GM12891 (cell line): ENCODE measurements at regions not wholly inside any gene's neighbourhood (a gene's known extent, or its start where the extent isn't known, plus 50 kb on each side); places are given as distances from the start of the nearest gene placed in this dataset.

Experiments used
- PAX5 ChIP-seq: IDR thresholded peaks from 2 replicates; pipeline ENCODE4 v1.6.1; 2011; ENCODE audit warnings: low read length, moderate library complexity, mild to moderate bottlenecking; ENCODE audit not compliant: insufficient read depth, severe bottlenecking
- POLR2A ChIP-seq: IDR thresholded peaks from 2 replicates; pipeline ENCODE4 v1.6.1; 2011; ENCODE audit warnings: low read depth, low read length, control low read depth
- POLR2AphosphoS5 ChIP-seq: IDR thresholded peaks from 2 replicates; pipeline ENCODE4 v1.6.1; 2011; ENCODE audit warnings: low read depth, low read length, control low read depth
- POU2F2 ChIP-seq: IDR thresholded peaks from 2 replicates; pipeline ENCODE4 v1.6.1; 2011; ENCODE audit warnings: low read depth, mild to moderate bottlenecking, control low read depth, low read length, moderate library complexity
- SPI1 ChIP-seq: IDR thresholded peaks from 2 replicates; pipeline ENCODE4 v1.6.1; 2011; ENCODE audit warnings: low read depth, low read length, control low read depth
- TAF1 ChIP-seq: IDR thresholded peaks from 2 replicates; pipeline ENCODE4 v1.6.1; 2011; ENCODE audit warnings: low read depth, low read length, control low read depth

GRCh38 chr10:3389130-3389529 lies 216.5 kb upstream of the PITRM1 start:
- TF ChIP-seq POLR2A (no peak), POLR2AphosphoS5 (no peak), POU2F2 (no peak), TAF1 (no peak), PAX5 (no peak), SPI1 (no peak)
